Neutrophil (primary cell): ENCODE measurements at regions not wholly inside any gene's neighbourhood (a gene's known extent, or its start where the extent isn't known, plus 50 kb on each side); places are given as distances from the start of the nearest gene placed in this dataset.

Source experiments
- H3K27ac ChIP-seq: fragments of 200-600 bp; sonication (generic); 2 replicates; pipeline ENCODE4 v1.5.1; 2016; ENCODE audit warnings: mild to moderate bottlenecking, moderate library complexity
- H3K27me3 ChIP-seq: fragments of 200-600 bp; sonication (generic); 2 replicates; pipeline ENCODE4 v1.6.0; 2016; ENCODE audit warnings: mild to moderate bottlenecking
- H3K36me3 ChIP-seq: fragments of 200-600 bp; sonication (generic); 2 replicates; pipeline ENCODE4 v1.5.1; 2017
- H3K4me1 ChIP-seq, 2 experiments: fragments of 200-600 bp in 1 of 2; sonication (generic) in 1 of 2; 1 replicate in 1 of 2; 2 replicates in 1 of 2; pipeline versions ENCODE4 v1.5.1 to v1.6.1; 2013 to 2016; ENCODE audit warnings: low read depth in 1 of 2, low read length in 1 of 2, mild to moderate bottlenecking in 1 of 2, moderate library complexity in 1 of 2; ENCODE audit not compliant: control insufficient read depth in 1 of 2, insufficient read depth in 1 of 2
- H3K4me3 ChIP-seq, 2 experiments: fragments of 200-600 bp in 1 of 2; sonication (generic) in 1 of 2; 1 replicate in 1 of 2; 2 replicates in 1 of 2; pipeline ENCODE4 v1.5.1; 2013 to 2016; ENCODE audit warnings: low read depth in 1 of 2, low read length in 1 of 2, mild to moderate bottlenecking in 1 of 2, moderate library complexity in 1 of 2
- H3K9me3 ChIP-seq: fragments of 200-600 bp; sonication (generic); 2 replicates; pipeline ENCODE4 v1.5.1; 2016
- CTCF ChIP-seq: fragments of 200-600 bp; sonication (generic); IDR thresholded peaks from 2 replicates; pipeline ENCODE4 v1.5.1; 2016; ENCODE audit warnings: antibody characterized with exemption

DNA sequence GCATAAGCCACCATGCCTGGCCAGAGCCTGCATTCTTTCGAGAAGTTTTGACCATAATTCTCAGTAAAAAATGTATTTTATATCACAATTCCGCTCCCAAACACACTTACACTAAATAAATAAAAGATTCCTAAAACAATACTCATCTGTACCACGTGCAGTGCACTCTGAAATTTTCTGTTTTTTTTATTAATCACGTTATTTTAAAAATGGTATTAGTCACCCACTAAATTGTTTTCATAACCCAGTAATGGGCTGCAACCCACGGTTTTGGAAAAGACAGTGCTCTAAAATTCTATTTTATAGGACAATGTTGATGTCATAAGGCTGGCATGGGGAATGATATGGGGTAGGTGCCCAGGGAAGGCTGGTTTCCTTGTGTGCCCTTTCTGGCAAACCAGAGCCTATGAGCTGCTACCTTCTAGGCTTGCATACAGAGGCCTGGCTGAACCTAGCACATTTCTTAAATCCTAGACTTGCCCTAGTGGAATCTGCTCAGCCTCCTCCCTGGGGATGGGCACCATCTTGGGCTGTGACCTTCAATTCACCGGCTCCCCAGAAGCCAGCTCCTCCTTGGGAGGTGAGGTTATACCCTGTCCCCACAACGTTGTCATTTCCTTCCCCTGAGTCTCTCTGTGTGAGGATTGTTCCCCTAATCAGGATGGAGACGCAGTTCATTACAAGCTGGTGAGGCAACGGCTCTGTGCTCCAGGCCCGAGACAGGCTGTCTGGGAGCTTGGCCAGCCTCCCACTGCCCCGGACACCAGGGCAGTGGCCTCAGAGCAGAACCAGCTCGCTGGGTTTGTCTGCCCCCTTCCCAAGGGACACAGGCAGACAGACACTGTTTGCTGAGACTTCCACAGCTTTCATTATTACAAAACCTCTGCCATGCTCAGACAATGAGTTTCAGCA is 116.5 kb upstream of the NAV2 start:
- Histone ChIP-seq H3K27me3 (no peaks in the 10 kb centered on the region), H3K27ac (no peak overlapping the region), H3K4me3 (no peak overlapping the region), H3K9me3 (no peaks in the 10 kb centered on the region), H3K4me1 (no peaks in the 10 kb centered on the region), H3K36me3 (no peaks in the 10 kb centered on the region)
- no peak for TF ChIP-seq CTCF

DNA sequence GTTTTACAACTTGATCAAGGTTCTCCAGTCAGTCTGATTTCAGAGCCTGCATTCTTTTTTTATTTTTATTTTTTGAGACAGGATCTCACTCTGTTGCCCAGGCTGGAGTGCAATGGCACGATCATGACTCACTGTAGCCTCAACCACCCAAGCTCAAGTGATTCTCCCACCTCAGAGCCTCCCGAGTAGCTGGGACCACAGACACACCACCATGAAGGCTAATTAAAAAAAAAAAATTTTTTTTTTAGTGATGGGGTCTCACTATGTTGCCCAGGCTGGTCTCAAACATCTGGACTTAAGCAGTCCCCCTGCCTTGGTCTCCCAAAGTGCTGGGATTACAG is 117.2 kb upstream of the NAV2 start:
- no peaks in the 10 kb centered on the region for H3K4me1 ChIP-seq
- H3K4me3 ChIP-seq: no peak overlapping the region
- no peaks in the 10 kb centered on the region for H3K27me3 ChIP-seq
- no peak overlapping the region for H3K27ac ChIP-seq
- no peaks in the 10 kb centered on the region for H3K36me3 ChIP-seq
- no peaks in the 10 kb centered on the region for H3K9me3 ChIP-seq
- no peak for TF ChIP-seq CTCF

GRCh38 chr11:19594326-19594725 is 118.3 kb upstream of the NAV2 start:
- Histone ChIP-seq H3K27ac (no peak overlapping the region), H3K4me3 (no peak overlapping the region), H3K36me3 (no peaks in the 10 kb centered on the region), H3K4me1 (no peaks in the 10 kb centered on the region), H3K27me3 (no peaks in the 10 kb centered on the region), H3K9me3 (no peaks in the 10 kb centered on the region)
- no peak for TF ChIP-seq CTCF

- Histone ChIP-seq H3K36me3 (no peaks in the 10 kb centered on the region), H3K27me3 (no peaks in the 10 kb centered on the region), H3K4me1 (no peaks in the 10 kb centered on the region), H3K4me3 (no peak overlapping the region), H3K9me3 (no peaks in the 10 kb centered on the region), H3K27ac (no peak overlapping the region)
- no peak for TF ChIP-seq CTCF
These were observed 119.8 kb upstream of the NAV2 start for GRCh38 chr11:19592842-19593241.

DNA sequence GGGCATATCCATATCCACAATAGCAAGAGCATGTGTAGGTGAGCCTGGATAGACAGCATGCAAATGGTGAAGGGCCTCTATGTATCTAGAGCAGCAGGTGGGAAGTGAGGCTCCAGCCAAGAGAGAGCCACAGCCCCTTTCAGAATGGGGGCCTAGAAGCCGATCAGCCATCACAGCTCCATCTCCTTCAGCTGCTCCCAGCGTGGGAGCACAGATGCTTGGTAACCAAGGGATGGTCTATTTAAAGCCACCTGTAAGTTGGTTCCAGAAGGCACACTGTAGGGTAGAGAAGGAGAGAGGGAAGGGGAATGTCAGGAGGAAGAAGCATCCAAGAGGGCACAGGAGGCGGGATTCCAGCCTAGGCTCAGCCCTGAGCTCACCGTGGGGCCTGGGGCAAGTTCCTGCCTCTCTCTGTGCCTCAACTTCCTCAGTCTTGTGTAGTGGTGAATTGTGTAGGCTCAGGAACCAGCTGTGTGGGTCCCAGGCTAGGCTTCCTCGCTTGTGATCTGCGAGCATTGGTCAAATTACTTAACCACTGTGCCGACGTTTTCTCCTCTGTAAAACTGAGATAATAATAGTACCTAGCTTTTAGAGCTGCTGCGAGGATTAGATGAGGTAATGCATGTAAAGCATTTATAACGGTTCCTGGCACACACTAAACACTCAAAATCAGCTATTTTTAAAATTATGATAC is 122.9 kb upstream of the NAV2 start:
- Histone ChIP-seq H3K27me3 (no peaks in the 10 kb centered on the region), H3K27ac (no peak overlapping the region), H3K36me3 (no peaks in the 10 kb centered on the region), H3K9me3 (no peaks in the 10 kb centered on the region), H3K4me3 (no peak overlapping the region), H3K4me1 (no peaks in the 10 kb centered on the region)
- no peak for TF ChIP-seq CTCF
